Gastrocnemius medialis (tissue), 4 donors: ENCODE measurements at regions not wholly inside any gene's neighbourhood (a gene's known extent, or its start where the extent isn't known, plus 50 kb on each side); places are given as distances from the start of the nearest gene placed in this dataset.

Experiments used
- POLR2A ChIP-seq, 2 donors: fragments of 450-650 bp; IDR thresholded peaks; one replicate each; pipeline ENCODE4 v1.6.1; 2017; ENCODE audit warnings: antibody characterized with exemption in 2 of 2, mild to moderate bottlenecking in 2 of 2, moderate library complexity in 2 of 2
- TF ChIP-seq, protein P1 (sequence below), 5 experiments: fragments of 450-650 bp in 3 of 5; fragments of 200-600 bp in 2 of 5; sonication (generic) in 2 of 5; IDR thresholded peaks in 4 of 5; conservative IDR thresholded peaks in 1 of 5; 1 replicate in 4 of 5; 2 replicates in 1 of 5; pipeline ENCODE4 v1.5.1; 2016 to 2019; ENCODE audit warnings: antibody characterized with exemption in 5 of 5, mild to moderate bottlenecking in 3 of 5, moderate library complexity in 3 of 5

- TF ChIP-seq, protein P1, sequence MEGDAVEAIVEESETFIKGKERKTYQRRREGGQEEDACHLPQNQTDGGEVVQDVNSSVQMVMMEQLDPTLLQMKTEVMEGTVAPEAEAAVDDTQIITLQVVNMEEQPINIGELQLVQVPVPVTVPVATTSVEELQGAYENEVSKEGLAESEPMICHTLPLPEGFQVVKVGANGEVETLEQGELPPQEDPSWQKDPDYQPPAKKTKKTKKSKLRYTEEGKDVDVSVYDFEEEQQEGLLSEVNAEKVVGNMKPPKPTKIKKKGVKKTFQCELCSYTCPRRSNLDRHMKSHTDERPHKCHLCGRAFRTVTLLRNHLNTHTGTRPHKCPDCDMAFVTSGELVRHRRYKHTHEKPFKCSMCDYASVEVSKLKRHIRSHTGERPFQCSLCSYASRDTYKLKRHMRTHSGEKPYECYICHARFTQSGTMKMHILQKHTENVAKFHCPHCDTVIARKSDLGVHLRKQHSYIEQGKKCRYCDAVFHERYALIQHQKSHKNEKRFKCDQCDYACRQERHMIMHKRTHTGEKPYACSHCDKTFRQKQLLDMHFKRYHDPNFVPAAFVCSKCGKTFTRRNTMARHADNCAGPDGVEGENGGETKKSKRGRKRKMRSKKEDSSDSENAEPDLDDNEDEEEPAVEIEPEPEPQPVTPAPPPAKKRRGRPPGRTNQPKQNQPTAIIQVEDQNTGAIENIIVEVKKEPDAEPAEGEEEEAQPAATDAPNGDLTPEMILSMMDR (IDR thresholded peaks at IDR 0.05 in 4 of 5, conservative IDR thresholded peaks at IDR 0.05 in 1 of 5): no peak
- no peak for TF ChIP-seq POLR2A (IDR thresholded peaks at IDR 0.05)
Measured at GRCh38 chr6:134416418-134417154, 98.7 kb upstream of the SGK1 start.
